ENCODE measurements at regions not wholly inside any gene's neighbourhood (a gene's known extent, or its start where the extent isn't known, plus 50 kb on each side); places are given as distances from the start of the nearest gene placed in this dataset.

- POLR2A ChIA-PET, result no interaction called here
These were observed 69.0 kb upstream of the MSX2 start for GRCh38 chr5:174655351-174655750.

GRCh38 chr5:174664180-174664850, 60.1 kb upstream of the MSX2 start:
- intact Hi-C loops (cut with micrococcal nuclease), result no loop called here
- no peaks in the 10 kb centered on the region for H3K36me3 ChIP-seq (ENCODE audit: control insufficient read depth in 1 of 2, insufficient read depth in 2 of 2, low read length in 2 of 2)
- H3K79me2 ChIP-seq (ENCODE audit: insufficient read depth, low read length), result no peaks in the 10 kb centered on the region
- H3K9me2 ChIP-seq (ENCODE audit: insufficient read depth), result no peaks in the 10 kb centered on the region
- H2AFZ ChIP-seq (ENCODE audit: low read depth, low read length, poor library complexity, severe bottlenecking), result no peak overlapping the region
- H3K9me3 ChIP-seq (ENCODE audit: control insufficient read depth in 1 of 2, insufficient read depth in 1 of 2, low read depth in 1 of 2, low read length in 2 of 2), result no peaks in the 10 kb centered on the region
- no TSS peak for BruUV-seq (replicated peaks)
- DNase-seq (ENCODE audit: low read depth, low spot score), result no peak
- no peak overlapping the region for H3K4me2 ChIP-seq (ENCODE audit: low read length)
- no peak for ATAC-seq
- RAD21 ChIA-PET (ENCODE audit: low non-redundant PET in 1 of 2, low total read pairs in 2 of 2, uncharacterized antibody in 2 of 2, unreplicated experiment in 2 of 2), result no interaction called here
- peaks cover 3 to 10% of the 10 kb centered on the region in 2 experiments; a peak in 3 of 4 replicates for H3K4me1 ChIP-seq (ENCODE audit: control insufficient read depth in 1 of 2, insufficient read depth in 2 of 2, low read length in 2 of 2)
- H3K9ac ChIP-seq (ENCODE audit: low read length), result no peak overlapping the region
- CTCF ChIA-PET, result no interaction called here
- POLR2A ChIA-PET, result no interaction called here
- H4K20me1 ChIP-seq (ENCODE audit: insufficient read depth), result no peaks in the 10 kb centered on the region
- no peak overlapping the region for H3K27ac ChIP-seq (ENCODE audit: low read depth, low read length)
- no peaks in the 10 kb centered on the region; the same call in 1 of the 2 replicates for H3K27me3 ChIP-seq (ENCODE audit: insufficient read depth, low read length)
- H3K4me3 ChIP-seq (replicated peaks in 1 of 2; ENCODE audit: low read depth in 1 of 2, low read length in 2 of 2), result no peak overlapping the region
- TF ChIP-seq RAD21 (IDR thresholded peaks at IDR 0.05; ENCODE audit: low read depth) (no peak), ELF1 (IDR thresholded peaks at IDR 0.05; ENCODE audit: borderline replicate concordance, low read depth) (no peak), YY1 (IDR thresholded peaks at IDR 0.05; ENCODE audit: extremely low read depth, insufficient replicate concordance, low read depth, low read length) (no peak), CEBPB (IDR thresholded peaks at IDR 0.05; ENCODE audit: low read depth) (no peak), ZFX (IDR thresholded peaks at IDR 0.05) (no peak), FOSL1 (IDR thresholded peaks at IDR 0.05; ENCODE audit: low read depth) (no peak), EGR1 (IDR thresholded peaks at IDR 0.05; ENCODE audit: low read depth) (no peak), ATF3 (IDR thresholded peaks at IDR 0.05) (no peak), EZH2 (IDR thresholded peaks at IDR 0.05) (no peak), TCF7L2 (IDR thresholded peaks at IDR 0.05; ENCODE audit: borderline replicate concordance, extremely low read depth, insufficient read depth, insufficient read length) (no peak), SP1 (IDR thresholded peaks at IDR 0.05; ENCODE audit: low read depth) (no peak), ZNF274 (IDR thresholded peaks at IDR 0.05; ENCODE audit: low read depth, low read length) (no peak)

More at GRCh38 chr5:174655351-174655750, 69.0 kb upstream of the MSX2 start:
- TF ChIP-seq FOSL1 (IDR thresholded peaks at IDR 0.05; ENCODE audit: low read depth) (no peak), ZFX (IDR thresholded peaks at IDR 0.05) (no peak), EZH2 (IDR thresholded peaks at IDR 0.05) (no peak), RAD21 (IDR thresholded peaks at IDR 0.05; ENCODE audit: low read depth) (no peak), SIN3A (IDR thresholded peaks at IDR 0.05; ENCODE audit: low read depth) (no peak), ZBTB33 (IDR thresholded peaks at IDR 0.05; ENCODE audit: extremely low read depth, insufficient replicate concordance, low read length) (no peak)
- no peaks in the 10 kb centered on the region for H3K36me3 ChIP-seq (ENCODE audit: control insufficient read depth in 1 of 2, insufficient read depth in 2 of 2, low read length in 2 of 2)
- H3K9ac ChIP-seq (ENCODE audit: low read length), result no peak overlapping the region
- H3K4me2 ChIP-seq (ENCODE audit: low read length), result no peak overlapping the region
- H3K4me1 ChIP-seq (ENCODE audit: control insufficient read depth in 1 of 2, insufficient read depth in 2 of 2, low read length in 2 of 2), result no peaks in the 10 kb centered on the region
- no peak overlapping the region for H3K4me3 ChIP-seq (replicated peaks in 1 of 2; ENCODE audit: low read depth in 1 of 2, low read length in 2 of 2)
- DNase-seq (ENCODE audit: low read depth, low spot score) (no peak), ATAC-seq (no peak)
- BruUV-seq (replicated peaks), result no TSS peak
- ChIA-PET RAD21 (ENCODE audit: low non-redundant PET in 1 of 2, low total read pairs in 2 of 2, uncharacterized antibody in 2 of 2, unreplicated experiment in 2 of 2) (no interaction called here), CTCF (no interaction called here)
- no peaks in the 10 kb centered on the region for H3K9me2 ChIP-seq (ENCODE audit: insufficient read depth)
- no peak overlapping the region for H3K27ac ChIP-seq (ENCODE audit: low read depth, low read length)
- H3K9me3 ChIP-seq (ENCODE audit: control insufficient read depth in 1 of 2, insufficient read depth in 1 of 2, low read depth in 1 of 2, low read length in 2 of 2), result no peaks in the 10 kb centered on the region
- intact Hi-C loops (cut with micrococcal nuclease), result no loop called here
- H4K20me1 ChIP-seq (ENCODE audit: insufficient read depth), result no peaks in the 10 kb centered on the region
- no peaks in the 10 kb centered on the region for H3K27me3 ChIP-seq (ENCODE audit: insufficient read depth, low read length)
- no peaks in the 10 kb centered on the region for H3K79me2 ChIP-seq (ENCODE audit: insufficient read depth, low read length)
- H2AFZ ChIP-seq (ENCODE audit: low read depth, low read length, poor library complexity, severe bottlenecking), result no peak overlapping the region

Data from HCT116 (cell line).